Fibroblast of lung (primary cell): ENCODE measurements at regions not wholly inside any gene's neighbourhood (a gene's known extent, or its start where the extent isn't known, plus 50 kb on each side); places are given as distances from the start of the nearest gene placed in this dataset.

Experiments used
- EZH2 ChIP-seq: IDR thresholded peaks from 2 replicates; pipeline ENCODE4 v1.5.1; 2012; ENCODE audit warnings: low read length, control low read depth, mild to moderate bottlenecking; ENCODE audit errors: missing control alignments
- TF ChIP-seq, protein P1 (sequence below), 2 donors: IDR thresholded peaks in 1 of 2; conservative IDR thresholded peaks in 1 of 2; 1 replicate in 1 of 2; 2 replicates in 1 of 2; pipeline ENCODE4 v1.5.1; 2011 to 2012; ENCODE audit warnings: low read length in 2 of 2, control low read depth in 1 of 2, inconsistent platforms in 1 of 2, low read depth in 1 of 2, mild to moderate bottlenecking in 1 of 2

DNA sequence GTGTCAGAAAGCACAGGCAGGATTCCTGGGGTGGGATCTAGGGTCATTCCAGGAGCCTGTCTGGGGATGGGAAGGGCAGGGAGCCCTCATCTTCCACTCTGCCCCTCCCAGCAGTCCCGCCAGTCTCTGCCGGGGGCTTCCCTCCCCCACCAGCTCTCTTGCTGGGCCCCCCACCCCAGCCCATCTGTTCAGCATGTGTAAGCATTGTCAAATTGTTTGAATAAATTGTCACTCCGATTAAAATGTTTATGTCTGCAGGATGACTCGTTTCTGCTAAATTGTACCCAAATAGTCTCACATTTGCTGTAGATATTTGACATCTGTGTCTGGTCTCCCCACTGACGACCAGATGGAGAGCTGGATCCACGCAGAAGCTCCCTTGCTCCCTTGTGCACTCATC is 257.6 kb downstream of the ANKRD60 start:
- TF ChIP-seq, protein P1, sequence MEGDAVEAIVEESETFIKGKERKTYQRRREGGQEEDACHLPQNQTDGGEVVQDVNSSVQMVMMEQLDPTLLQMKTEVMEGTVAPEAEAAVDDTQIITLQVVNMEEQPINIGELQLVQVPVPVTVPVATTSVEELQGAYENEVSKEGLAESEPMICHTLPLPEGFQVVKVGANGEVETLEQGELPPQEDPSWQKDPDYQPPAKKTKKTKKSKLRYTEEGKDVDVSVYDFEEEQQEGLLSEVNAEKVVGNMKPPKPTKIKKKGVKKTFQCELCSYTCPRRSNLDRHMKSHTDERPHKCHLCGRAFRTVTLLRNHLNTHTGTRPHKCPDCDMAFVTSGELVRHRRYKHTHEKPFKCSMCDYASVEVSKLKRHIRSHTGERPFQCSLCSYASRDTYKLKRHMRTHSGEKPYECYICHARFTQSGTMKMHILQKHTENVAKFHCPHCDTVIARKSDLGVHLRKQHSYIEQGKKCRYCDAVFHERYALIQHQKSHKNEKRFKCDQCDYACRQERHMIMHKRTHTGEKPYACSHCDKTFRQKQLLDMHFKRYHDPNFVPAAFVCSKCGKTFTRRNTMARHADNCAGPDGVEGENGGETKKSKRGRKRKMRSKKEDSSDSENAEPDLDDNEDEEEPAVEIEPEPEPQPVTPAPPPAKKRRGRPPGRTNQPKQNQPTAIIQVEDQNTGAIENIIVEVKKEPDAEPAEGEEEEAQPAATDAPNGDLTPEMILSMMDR (conservative IDR thresholded peaks at IDR 0.05 in 1 of 2, IDR thresholded peaks at IDR 0.05 in 1 of 2; ENCODE audit: low read depth in 1 of 2, low read length in 2 of 2) = no peak
- no peak for TF ChIP-seq EZH2
